Peyer's patch (tissue), 4 donors: ENCODE measurements at regions not wholly inside any gene's neighbourhood (a gene's known extent, or its start where the extent isn't known, plus 50 kb on each side); places are given as distances from the start of the nearest gene placed in this dataset.

Experiments used
- DNase-seq, 3 donors: peaks; one replicate each; pipeline ENCODE4 v3.0.0-alpha.2; 2017 to 2019
- H3K27ac ChIP-seq, 4 donors: fragments of 200-600 bp; sonication (generic); one replicate each; pipeline ENCODE4 v1.5.1; 2016 to 2019
- H3K27me3 ChIP-seq, 2 donors: fragments of 200-600 bp; sonication (generic); one replicate each; pipeline ENCODE4 v1.5.1; 2019
- H3K36me3 ChIP-seq, 3 donors: fragments of 200-600 bp; sonication (generic); one replicate each; pipeline ENCODE4 v1.5.1; 2016 to 2019
- H3K4me1 ChIP-seq, 4 donors: fragments of 200-600 bp; sonication (generic); one replicate each; pipeline ENCODE4 v1.5.1; 2016 to 2019
- H3K4me3 ChIP-seq, 4 donors: fragments of 200-600 bp; sonication (generic); 1 replicate in 3 of 4; 2 replicates in 1 of 4; pipeline ENCODE4 v1.5.1; 2016 to 2019; ENCODE audit warnings: mild to moderate bottlenecking in 1 of 4
- H3K9me3 ChIP-seq, 4 donors: fragments of 200-600 bp; sonication (generic); one replicate each; pipeline ENCODE4 v1.5.1; 2016 to 2019; ENCODE audit warnings: mild to moderate bottlenecking in 1 of 4
- POLR2A ChIP-seq, 2 donors: fragments of 450-650 bp; IDR thresholded peaks; one replicate each; pipeline ENCODE4 v1.5.1; 2017; ENCODE audit warnings: antibody characterized with exemption in 2 of 2, mild to moderate bottlenecking in 2 of 2, moderate library complexity in 2 of 2
- TF ChIP-seq, protein P1 (sequence below), 6 experiments: fragments of 450-650 bp in 4 of 6; fragments of 200-600 bp in 2 of 6; sonication (generic) in 1 of 6; IDR thresholded peaks; one replicate each; pipeline ENCODE4 v1.5.1; 2017 to 2019; ENCODE audit warnings: antibody characterized with exemption in 6 of 6, mild to moderate bottlenecking in 3 of 6, moderate library complexity in 1 of 6

DNA sequence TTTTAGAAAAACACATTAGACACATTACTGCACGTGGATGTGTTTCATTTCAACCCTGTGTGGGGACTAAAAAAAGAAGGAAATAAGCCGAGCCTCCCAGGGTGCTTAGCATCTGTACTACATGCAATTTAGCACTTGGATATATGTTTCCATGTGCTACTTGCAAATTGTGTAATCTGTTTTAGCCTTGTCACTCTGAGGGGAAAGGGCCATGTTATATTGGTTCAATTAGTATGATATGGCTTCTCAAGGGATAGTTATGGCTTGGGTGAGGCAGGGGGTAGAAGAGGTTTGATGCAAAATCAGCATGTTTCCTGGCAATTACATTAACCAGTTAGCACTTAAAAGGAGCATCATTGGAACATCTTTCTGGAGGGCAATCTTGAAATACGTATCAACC lies 353.5 kb upstream of the GOT2 start:
- no peaks in the 10 kb centered on the region for H3K27me3 ChIP-seq
- no peaks in the 10 kb centered on the region for H3K9me3 ChIP-seq
- no peak for DNase-seq
- TF ChIP-seq POLR2A (IDR thresholded peaks at IDR 0.05), result no peak
- TF ChIP-seq, protein P1, sequence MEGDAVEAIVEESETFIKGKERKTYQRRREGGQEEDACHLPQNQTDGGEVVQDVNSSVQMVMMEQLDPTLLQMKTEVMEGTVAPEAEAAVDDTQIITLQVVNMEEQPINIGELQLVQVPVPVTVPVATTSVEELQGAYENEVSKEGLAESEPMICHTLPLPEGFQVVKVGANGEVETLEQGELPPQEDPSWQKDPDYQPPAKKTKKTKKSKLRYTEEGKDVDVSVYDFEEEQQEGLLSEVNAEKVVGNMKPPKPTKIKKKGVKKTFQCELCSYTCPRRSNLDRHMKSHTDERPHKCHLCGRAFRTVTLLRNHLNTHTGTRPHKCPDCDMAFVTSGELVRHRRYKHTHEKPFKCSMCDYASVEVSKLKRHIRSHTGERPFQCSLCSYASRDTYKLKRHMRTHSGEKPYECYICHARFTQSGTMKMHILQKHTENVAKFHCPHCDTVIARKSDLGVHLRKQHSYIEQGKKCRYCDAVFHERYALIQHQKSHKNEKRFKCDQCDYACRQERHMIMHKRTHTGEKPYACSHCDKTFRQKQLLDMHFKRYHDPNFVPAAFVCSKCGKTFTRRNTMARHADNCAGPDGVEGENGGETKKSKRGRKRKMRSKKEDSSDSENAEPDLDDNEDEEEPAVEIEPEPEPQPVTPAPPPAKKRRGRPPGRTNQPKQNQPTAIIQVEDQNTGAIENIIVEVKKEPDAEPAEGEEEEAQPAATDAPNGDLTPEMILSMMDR (IDR thresholded peaks at IDR 0.05), result no peak
- H3K4me3 ChIP-seq, result no peak overlapping the region
- H3K27ac ChIP-seq, result no peak overlapping the region
- H3K4me1 ChIP-seq, result no peaks in the 10 kb centered on the region
- no peaks in the 10 kb centered on the region for H3K36me3 ChIP-seq

DNA sequence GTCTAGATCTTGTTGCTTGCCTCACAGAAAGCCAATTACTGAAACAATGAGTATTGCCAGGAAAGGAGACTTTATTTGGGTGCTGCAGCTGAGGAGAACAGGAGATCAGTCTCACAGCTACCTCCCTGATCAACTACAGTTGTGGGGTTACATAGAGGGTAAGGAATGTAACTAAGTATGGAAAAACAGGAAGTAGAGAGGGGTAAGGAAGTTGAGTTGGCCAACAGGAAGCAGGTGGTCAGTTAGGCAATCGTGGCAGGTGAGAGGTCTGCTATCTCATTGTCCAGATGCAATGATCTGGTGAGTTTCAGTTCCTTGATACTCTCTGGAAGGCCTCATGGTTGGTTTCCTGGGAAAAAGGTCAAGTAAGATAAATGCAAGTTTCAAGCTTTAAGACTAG lies 333.1 kb upstream of the GOT2 start:
- no peak overlapping the region for H3K27ac ChIP-seq
- no peaks in the 10 kb centered on the region for H3K4me1 ChIP-seq
- H3K4me3 ChIP-seq, result no peak overlapping the region
- no peak for DNase-seq
- H3K27me3 ChIP-seq, result no peaks in the 10 kb centered on the region
- no peaks in the 10 kb centered on the region for H3K9me3 ChIP-seq
- no peak for TF ChIP-seq POLR2A (IDR thresholded peaks at IDR 0.05)
- TF ChIP-seq, protein P1 (IDR thresholded peaks at IDR 0.05), result no peak
- H3K36me3 ChIP-seq, result no peaks in the 10 kb centered on the region

DNA sequence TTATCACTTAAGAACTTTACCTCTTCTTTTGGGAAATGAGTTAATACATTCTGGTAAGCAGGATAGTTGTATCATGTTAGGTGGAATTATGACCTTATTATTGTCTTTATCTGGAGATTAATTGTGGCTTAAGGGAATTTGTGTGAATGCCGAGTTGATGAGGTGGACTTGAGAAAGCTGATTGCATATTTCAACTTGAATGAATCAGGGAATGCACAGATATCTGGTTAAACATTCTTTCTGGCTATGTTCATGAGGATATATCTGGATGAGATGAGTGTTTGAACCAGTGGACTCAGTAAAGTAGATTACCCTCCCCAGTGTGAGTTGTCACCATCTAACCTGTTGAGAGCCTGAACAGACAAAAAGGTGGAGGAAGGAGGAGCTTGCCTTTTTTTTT lies 326.1 kb upstream of the GOT2 start:
- no peak for DNase-seq
- Histone ChIP-seq H3K36me3 (no peaks in the 10 kb centered on the region), H3K4me1 (no peaks in the 10 kb centered on the region), H3K9me3 (no peaks in the 10 kb centered on the region), H3K4me3 (no peak overlapping the region), H3K27me3 (no peaks in the 10 kb centered on the region), H3K27ac (no peak overlapping the region)
- no peak for TF ChIP-seq POLR2A (IDR thresholded peaks at IDR 0.05)
- TF ChIP-seq, protein P1 (IDR thresholded peaks at IDR 0.05), result no peak

DNA sequence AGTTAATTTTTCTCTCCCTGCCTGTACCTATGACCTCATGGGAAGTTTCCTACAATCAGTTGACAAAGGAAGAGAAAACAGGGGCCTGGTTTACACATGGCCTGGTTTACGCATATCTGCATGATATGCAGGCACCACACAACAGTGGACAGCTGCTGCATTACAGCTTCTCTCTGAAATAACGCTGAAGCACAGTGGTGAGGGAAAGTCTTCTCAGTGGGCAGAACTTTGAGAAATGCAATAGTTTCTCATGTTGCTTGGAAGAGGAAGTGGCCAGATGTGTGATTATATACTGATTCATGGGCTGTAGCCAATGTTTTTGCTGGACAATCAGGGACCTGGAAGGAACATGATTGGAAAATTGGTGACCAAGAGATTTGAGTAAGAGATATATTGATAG lies 324.1 kb upstream of the GOT2 start:
- Histone ChIP-seq H3K9me3 (no peaks in the 10 kb centered on the region), H3K36me3 (no peaks in the 10 kb centered on the region), H3K4me3 (no peak overlapping the region), H3K27me3 (no peaks in the 10 kb centered on the region), H3K27ac (no peak overlapping the region), H3K4me1 (no peaks in the 10 kb centered on the region)
- TF ChIP-seq, protein P1 (IDR thresholded peaks at IDR 0.05), result no peak
- TF ChIP-seq POLR2A (IDR thresholded peaks at IDR 0.05), result no peak
- no peak for DNase-seq

DNA sequence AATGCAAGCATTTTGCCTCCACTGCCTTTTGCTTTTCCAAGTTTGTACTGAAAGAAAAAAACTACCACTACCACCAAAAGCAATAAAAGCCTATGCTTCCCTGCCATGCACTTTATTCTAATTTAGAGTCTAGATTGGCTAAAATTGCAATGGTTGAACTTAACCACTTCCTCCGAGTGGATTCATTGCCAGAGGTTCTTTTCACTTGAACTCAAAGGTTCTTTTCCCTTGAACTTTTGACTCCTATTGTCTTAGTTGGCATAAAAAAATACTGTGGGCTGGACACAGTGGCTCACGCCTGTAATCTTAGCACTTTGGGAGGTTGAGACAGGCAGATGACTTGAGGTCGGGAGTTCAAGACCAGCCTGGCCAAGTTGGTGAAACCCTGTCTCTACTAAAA lies 319.8 kb upstream of the GOT2 start:
- no peak overlapping the region for H3K4me3 ChIP-seq
- H3K4me1 ChIP-seq, result no peaks in the 10 kb centered on the region
- DNase-seq, result no peak
- no peaks in the 10 kb centered on the region for H3K27me3 ChIP-seq
- TF ChIP-seq, protein P1 (IDR thresholded peaks at IDR 0.05), result no peak
- no peaks in the 10 kb centered on the region for H3K36me3 ChIP-seq
- no peak overlapping the region for H3K27ac ChIP-seq
- H3K9me3 ChIP-seq, result no peaks in the 10 kb centered on the region

DNA sequence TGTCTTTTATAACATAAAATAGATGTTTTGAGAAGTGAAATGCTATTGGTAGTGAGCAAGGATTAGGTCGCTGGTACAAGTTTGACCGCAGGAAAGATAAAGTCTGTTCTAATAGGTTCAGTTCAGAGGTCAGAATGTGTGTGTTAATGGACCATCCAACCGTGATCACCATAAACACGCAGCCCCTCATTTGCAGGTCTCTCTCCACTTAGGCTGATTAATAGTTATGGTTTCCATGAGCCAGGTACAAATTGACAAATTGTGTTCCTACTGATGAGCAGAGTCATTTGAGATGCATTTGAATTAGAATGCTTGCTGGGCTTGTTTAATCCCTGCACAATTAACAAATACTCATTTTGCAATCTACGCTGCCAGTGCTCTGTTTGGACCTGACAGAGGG lies 318.1 kb upstream of the GOT2 start:
- H3K9me3 ChIP-seq, result no peaks in the 10 kb centered on the region
- TF ChIP-seq, protein P1 (IDR thresholded peaks at IDR 0.05), result no peak
- no peak for TF ChIP-seq POLR2A (IDR thresholded peaks at IDR 0.05)
- no peak for DNase-seq
- no peaks in the 10 kb centered on the region for H3K27me3 ChIP-seq
- no peaks in the 10 kb centered on the region for H3K4me1 ChIP-seq
- no peaks in the 10 kb centered on the region for H3K36me3 ChIP-seq
- no peak overlapping the region for H3K4me3 ChIP-seq
- no peak overlapping the region for H3K27ac ChIP-seq
